ENCODE measurements at regions not wholly inside any gene's neighbourhood (a gene's known extent, or its start where the extent isn't known, plus 50 kb on each side); places are given as distances from the start of the nearest gene placed in this dataset.
A peak's percentile ranks its signal among the peaks of the same experiment; 100 is the strongest.

GRCh38 chr5:96236051-96236450 lies 197.0 kb downstream of the PCSK1 start:
- H3K4me1 ChIP-seq (ENCODE audit: control insufficient read depth, insufficient read depth, low read length): no peaks in the 10 kb centered on the region
- DNase-seq (ENCODE audit: low read depth, low spot score) (no peak), ATAC-seq (no peak)
- no peaks in the 10 kb centered on the region for H3K36me3 ChIP-seq (ENCODE audit: control insufficient read depth, insufficient read depth, low read length)
- TF ChIP-seq POLR2AphosphoS5 (IDR thresholded peaks at IDR 0.05; ENCODE audit: low read depth, low read length) (no peak), REST (IDR thresholded peaks at IDR 0.05; ENCODE audit: insufficient read depth in 1 of 2, low read depth in 2 of 2, low read length in 1 of 2) (no peak), CTCF (IDR thresholded peaks at IDR 0.05) (no peak), SIN3A (IDR thresholded peaks at IDR 0.05; ENCODE audit: borderline replicate concordance, insufficient read depth, low read depth, low read length) (no peak)
- no TSS peak for BruUV-seq (replicated peaks)
- ChIA-PET CTCF (no interaction called here), POLR2A (no interaction called here)
- H3K9me3 ChIP-seq (ENCODE audit: control insufficient read depth, insufficient read depth, low read depth, low read length): no peaks in the 10 kb centered on the region
- no peak overlapping the region for H3K4me3 ChIP-seq (ENCODE audit: low read depth in 2 of 2, low read length in 2 of 2)
- H3K27me3 ChIP-seq (ENCODE audit: control insufficient read depth, insufficient read depth, low read length): no peaks in the 10 kb centered on the region
- no peak overlapping the region; the same call in 1 of the 2 replicates for H3K27ac ChIP-seq (ENCODE audit: low read length)
- intact Hi-C loops (cut with micrococcal nuclease; ENCODE audit: unreplicated experiment) (no loop called here), in situ Hi-C loops (cut with HindIII; ENCODE audit: low pct_unique_long_range_greater_than_20kb, low sequenced_read_pairs) (no loop called here)

GRCh38 chr5:96235008-96235910 lies 197.8 kb downstream of the PCSK1 start:
- BruUV-seq (replicated peaks): no TSS peak
- ATAC-seq (no peak), DNase-seq (ENCODE audit: low read depth, low spot score) (no peak)
- H3K27me3 ChIP-seq (ENCODE audit: control insufficient read depth, insufficient read depth, low read length): no peaks in the 10 kb centered on the region
- CTCF ChIA-PET: no interaction called here
- H3K4me3 ChIP-seq (ENCODE audit: low read depth in 2 of 2, low read length in 2 of 2): no peak overlapping the region
- in situ Hi-C loops (cut with HindIII; ENCODE audit: low pct_unique_long_range_greater_than_20kb, low sequenced_read_pairs): no loop called here
- POLR2A ChIA-PET: no interaction called here
- no peaks in the 10 kb centered on the region for H3K36me3 ChIP-seq (ENCODE audit: control insufficient read depth, insufficient read depth, low read length)
- no peak for TF ChIP-seq SIN3A (IDR thresholded peaks at IDR 0.05; ENCODE audit: borderline replicate concordance, insufficient read depth, low read depth, low read length)
- no peak for TF ChIP-seq REST (IDR thresholded peaks at IDR 0.05; ENCODE audit: insufficient read depth in 1 of 2, low read depth in 2 of 2, low read length in 1 of 2)
- no peak for TF ChIP-seq POLR2AphosphoS5 (IDR thresholded peaks at IDR 0.05; ENCODE audit: low read depth, low read length)
- no peak for TF ChIP-seq TCF7L2 (IDR thresholded peaks at IDR 0.05; ENCODE audit: low read depth, low read length)
- TF ChIP-seq CTCF (IDR thresholded peaks at IDR 0.05): no peak
- H3K4me1 ChIP-seq (ENCODE audit: control insufficient read depth, insufficient read depth, low read length): no peaks in the 10 kb centered on the region
- no peaks in the 10 kb centered on the region for H3K9me3 ChIP-seq (ENCODE audit: control insufficient read depth, insufficient read depth, low read depth, low read length)
- H3K27ac ChIP-seq (ENCODE audit: low read length): peak overlapping the region; percentile 55; the same call in 1 of the 2 replicates
- intact Hi-C loops (cut with micrococcal nuclease; ENCODE audit: unreplicated experiment): no loop called here
